LNCaP clone FGC (cell line): ENCODE measurements at regions not wholly inside any gene's neighbourhood (a gene's known extent, or its start where the extent isn't known, plus 50 kb on each side); places are given as distances from the start of the nearest gene placed in this dataset.

Experiments used
- DNase-seq: peaks from one replicate; pipeline ENCODE4 v3.0.0-alpha.2; 2011; ENCODE audit warnings: low read depth
- H3K4me3 ChIP-seq: 2 replicates; pipeline ENCODE4 v1.5.1; 2011; ENCODE audit warnings: mild to moderate bottlenecking, low read depth, low read length, control low read depth
- TF ChIP-seq, protein P1 (sequence below): IDR thresholded peaks from 2 replicates; pipeline ENCODE4 v1.5.1; 2012; ENCODE audit warnings: mild to moderate bottlenecking; ENCODE audit not compliant: control insufficient read depth, insufficient read depth; ENCODE audit errors: extremely low read depth

DNA sequence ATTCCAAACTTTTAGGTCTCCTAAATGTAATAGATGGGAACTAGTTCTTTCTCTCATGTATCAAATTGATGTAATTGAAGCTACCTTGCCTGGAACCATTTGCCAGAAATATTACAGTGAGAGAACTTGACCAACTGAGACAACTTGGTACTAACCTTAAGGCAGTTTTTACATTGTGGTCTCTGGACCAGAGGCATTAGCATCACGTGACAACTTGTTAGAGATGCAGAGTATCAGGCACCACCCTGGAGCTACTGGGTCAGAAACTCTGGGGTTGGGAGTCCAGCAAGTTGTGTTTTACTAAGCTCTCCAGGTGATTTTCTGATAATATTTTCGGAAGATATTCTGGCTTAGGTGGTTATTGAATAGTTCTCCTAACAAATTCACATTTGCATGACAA lies 982.1 kb upstream of the SLC35B3 start:
- DNase-seq, result no peak
- TF ChIP-seq, protein P1, sequence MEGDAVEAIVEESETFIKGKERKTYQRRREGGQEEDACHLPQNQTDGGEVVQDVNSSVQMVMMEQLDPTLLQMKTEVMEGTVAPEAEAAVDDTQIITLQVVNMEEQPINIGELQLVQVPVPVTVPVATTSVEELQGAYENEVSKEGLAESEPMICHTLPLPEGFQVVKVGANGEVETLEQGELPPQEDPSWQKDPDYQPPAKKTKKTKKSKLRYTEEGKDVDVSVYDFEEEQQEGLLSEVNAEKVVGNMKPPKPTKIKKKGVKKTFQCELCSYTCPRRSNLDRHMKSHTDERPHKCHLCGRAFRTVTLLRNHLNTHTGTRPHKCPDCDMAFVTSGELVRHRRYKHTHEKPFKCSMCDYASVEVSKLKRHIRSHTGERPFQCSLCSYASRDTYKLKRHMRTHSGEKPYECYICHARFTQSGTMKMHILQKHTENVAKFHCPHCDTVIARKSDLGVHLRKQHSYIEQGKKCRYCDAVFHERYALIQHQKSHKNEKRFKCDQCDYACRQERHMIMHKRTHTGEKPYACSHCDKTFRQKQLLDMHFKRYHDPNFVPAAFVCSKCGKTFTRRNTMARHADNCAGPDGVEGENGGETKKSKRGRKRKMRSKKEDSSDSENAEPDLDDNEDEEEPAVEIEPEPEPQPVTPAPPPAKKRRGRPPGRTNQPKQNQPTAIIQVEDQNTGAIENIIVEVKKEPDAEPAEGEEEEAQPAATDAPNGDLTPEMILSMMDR, result no peak
- no peak overlapping the region for H3K4me3 ChIP-seq

DNA sequence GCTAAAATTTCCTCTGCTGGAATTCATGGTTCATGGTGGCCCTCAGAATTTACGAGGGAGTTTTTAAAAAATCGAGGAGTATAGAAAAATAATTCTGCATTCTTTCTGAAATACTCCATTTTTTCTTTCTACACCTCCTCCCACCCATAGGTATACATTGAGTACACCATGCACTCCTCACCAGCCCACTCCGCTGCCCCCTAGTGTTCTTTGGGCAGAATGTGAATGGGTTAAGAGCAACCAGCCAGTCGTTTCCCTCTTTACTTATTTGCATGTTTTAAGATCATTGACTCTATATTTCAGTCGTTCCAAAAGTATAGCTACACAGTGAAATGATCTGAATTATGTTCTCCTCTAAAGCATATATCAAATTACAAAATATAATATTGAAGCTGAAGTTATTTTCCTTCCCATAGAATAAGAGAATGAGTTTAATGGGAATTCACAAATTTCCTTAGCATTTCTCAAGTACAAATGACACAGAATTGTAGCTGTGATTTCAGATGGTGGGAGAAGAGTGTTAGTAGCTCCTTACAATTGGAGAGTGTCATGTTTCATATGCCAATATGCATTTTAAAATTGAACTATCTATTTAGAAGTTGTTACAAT lies 977.7 kb upstream of the SLC35B3 start:
- no peak for DNase-seq
- no peak overlapping the region for H3K4me3 ChIP-seq
- TF ChIP-seq, protein P1, result peak; percentile 48

DNA sequence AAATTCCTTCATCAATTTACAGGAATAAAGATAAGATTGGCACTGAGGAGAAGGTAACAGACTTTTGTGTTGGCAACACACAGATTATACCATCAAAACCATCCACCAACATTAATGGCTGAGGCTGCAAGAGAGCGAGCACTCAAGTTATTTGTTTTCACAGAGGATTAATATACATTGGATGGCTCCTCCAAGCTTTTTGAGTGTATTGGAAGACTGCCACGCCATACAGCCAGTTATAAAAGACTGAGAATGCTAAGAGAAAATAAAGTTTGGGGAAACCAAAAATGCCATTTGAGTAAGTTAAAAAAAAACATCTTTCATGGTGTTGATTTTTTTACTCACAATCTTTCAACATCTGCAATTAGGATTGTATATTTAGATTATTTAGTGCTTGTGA lies 973.8 kb upstream of the SLC35B3 start:
- H3K4me3 ChIP-seq, result no peak overlapping the region
- TF ChIP-seq, protein P1, result no peak
- DNase-seq, result no peak

DNA sequence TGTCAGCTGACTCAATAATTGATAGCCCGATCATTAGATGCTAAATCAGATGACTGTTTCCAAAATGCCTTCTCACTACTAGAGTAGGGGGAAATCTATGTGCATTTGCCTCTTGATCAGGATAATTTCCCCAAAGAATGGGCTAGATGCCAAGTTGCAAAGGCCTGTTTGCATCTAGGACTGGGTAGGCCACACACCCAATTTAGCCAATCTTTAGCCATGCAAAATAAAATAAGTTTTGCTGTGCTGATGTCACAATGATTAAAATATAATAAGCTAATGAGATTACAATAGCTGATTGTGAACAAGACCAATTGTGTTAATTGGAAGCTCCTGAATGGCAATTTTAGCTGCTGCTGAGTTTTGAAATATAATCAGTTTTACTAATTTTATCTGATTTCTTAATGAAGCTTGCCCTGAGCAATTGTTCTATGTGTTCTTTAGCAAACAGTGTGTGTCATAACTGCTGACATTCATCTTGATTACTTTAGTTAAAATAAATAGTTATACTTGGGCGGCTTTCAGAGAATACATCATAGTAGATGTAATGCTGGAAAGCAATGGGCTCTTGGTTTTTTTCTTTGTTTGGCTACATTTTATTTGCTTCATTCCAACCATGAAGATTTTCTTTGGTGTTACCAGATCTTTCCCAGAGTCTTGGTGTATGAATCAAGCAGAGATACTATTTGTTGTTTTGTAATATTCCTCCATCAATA lies 973.2 kb upstream of the SLC35B3 start:
- TF ChIP-seq, protein P1, result no peak
- no peak overlapping the region for H3K4me3 ChIP-seq
- peak; percentile 80 for DNase-seq

DNA sequence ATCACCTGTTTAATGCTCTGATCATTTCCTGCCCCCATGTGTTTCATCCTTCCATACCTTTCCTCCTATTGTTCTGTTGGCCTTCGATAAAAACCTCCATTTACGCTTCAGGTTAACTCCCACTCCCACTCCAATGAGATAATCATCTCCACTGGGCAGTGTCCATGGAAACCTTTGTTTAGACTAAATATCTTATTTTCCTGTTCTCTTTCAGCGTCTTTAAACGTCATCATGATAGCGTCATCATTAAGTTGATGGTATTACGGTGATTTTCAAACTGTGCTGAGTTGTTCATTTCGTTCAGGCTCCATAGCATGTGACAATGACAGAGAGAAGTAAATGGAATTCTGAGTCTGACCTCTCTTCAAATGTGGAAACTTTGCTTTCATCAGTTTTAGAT lies 970.5 kb upstream of the SLC35B3 start:
- DNase-seq, result no peak
- H3K4me3 ChIP-seq, result no peak overlapping the region
- TF ChIP-seq, protein P1, result no peak

DNA sequence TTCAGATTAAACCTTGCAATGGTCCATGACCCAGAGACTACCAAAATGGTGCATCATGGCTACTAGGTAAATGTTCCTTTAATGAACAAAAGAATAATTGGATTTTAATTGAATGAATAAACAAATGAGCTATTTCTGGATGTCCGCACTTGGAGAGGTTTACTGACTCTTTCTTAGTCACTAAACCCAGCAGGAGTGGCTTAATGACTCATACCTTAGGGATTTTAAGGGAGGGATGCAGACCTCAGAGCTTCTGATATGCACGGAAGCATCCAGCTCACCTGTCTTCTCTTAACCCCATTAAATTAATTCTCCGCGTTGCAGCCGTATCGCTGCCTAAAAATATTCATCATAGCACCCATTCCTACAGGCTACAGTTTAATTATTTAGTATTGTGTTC lies 970.0 kb upstream of the SLC35B3 start:
- TF ChIP-seq, protein P1, result no peak
- no peak for DNase-seq
- no peak overlapping the region for H3K4me3 ChIP-seq
